ENCODE measurements at regions not wholly inside any gene's neighbourhood (a gene's known extent, or its start where the extent isn't known, plus 50 kb on each side); places are given as distances from the start of the nearest gene placed in this dataset.

- Histone ChIP-seq H4K20me1 (replicated peaks in 1 of 2; ENCODE audit: control insufficient read depth in 1 of 2, insufficient read depth in 2 of 2, low read length in 2 of 2) (no peaks in the 10 kb centered on the region), H3K79me1 (ENCODE audit: low read depth, low read length) (no peaks in the 10 kb centered on the region), H2BK120ac (replicated peaks; ENCODE audit: low read depth, low read length) (no peak overlapping the region), H2AK5ac (ENCODE audit: low read depth, low read length) (no peak overlapping the region), H2BK15ac (ENCODE audit: low read length) (no peak overlapping the region), H3K23me2 (ENCODE audit: low read depth, low read length) (no peaks in the 10 kb centered on the region), H3K4me1 (replicated peaks in 1 of 4; ENCODE audit: control insufficient read depth in 3 of 4, insufficient read depth in 4 of 4, low read length in 3 of 4) (no peaks in the 10 kb centered on the region), H2AFZ (ENCODE audit: low read length) (no peak overlapping the region), H3K4me2 (ENCODE audit: insufficient read depth in 1 of 2, low read depth in 2 of 2, low read length in 2 of 2) (no peak overlapping the region), H3K27me3 (replicated peaks in 1 of 4; ENCODE audit: control insufficient read depth in 3 of 4, extremely low read depth in 1 of 4, insufficient read depth in 3 of 4, low read length in 3 of 4) (no peaks in the 10 kb centered on the region), H4K91ac (replicated peaks; ENCODE audit: insufficient read length, low read length) (no peak overlapping the region), H3K27ac (ENCODE audit: low read depth, low read length) (no peak overlapping the region), H2BK20ac (ENCODE audit: low read length) (no peak overlapping the region), H3K79me2 (ENCODE audit: control insufficient read depth in 1 of 2, insufficient read depth in 2 of 2, low read length in 2 of 2) (no peaks in the 10 kb centered on the region), H2BK12ac (ENCODE audit: low read depth, low read length) (no peak overlapping the region), H3K23ac (ENCODE audit: insufficient read length) (no peak overlapping the region), H3K18ac (ENCODE audit: extremely low read depth, low read length) (no peak overlapping the region), H3K56ac (replicated peaks; ENCODE audit: insufficient read length, low read depth, low read length) (no peak overlapping the region), H3K9me3 (ENCODE audit: insufficient read depth in 2 of 2, low read depth in 1 of 2, low read length in 1 of 2) (no peaks in the 10 kb centered on the region), H3K9ac (replicated peaks in 1 of 4; ENCODE audit: extremely low read depth in 1 of 4, low read depth in 3 of 4, low read length in 3 of 4) (no peak overlapping the region), H4K8ac (ENCODE audit: extremely low read depth, insufficient read depth, low read length) (no peak overlapping the region), H2BK5ac (ENCODE audit: low read depth, low read length) (no peak overlapping the region), H3K4ac (replicated peaks; ENCODE audit: insufficient read length, low read depth, low read length) (no peak overlapping the region), H3K14ac (ENCODE audit: insufficient read length) (no peak overlapping the region), H3K4me3 (ENCODE audit: extremely low read depth in 1 of 4, insufficient read depth in 2 of 4, low read depth in 3 of 4, low read length in 4 of 4) (no peak overlapping the region), H4K5ac (ENCODE audit: insufficient read length, low read depth, low read length) (no peak overlapping the region), H3K36me3 (ENCODE audit: control insufficient read depth in 2 of 4, insufficient read depth in 4 of 4, low read length in 3 of 4) (no peaks in the 10 kb centered on the region)
- 100% methylated on average over 1 of the region's 1 CpG; no CpG with 5 or more reads in 1 of the 2 experiments for WGBS, 2 experiments (ENCODE audit: extremely low coverage in 1 of 2, insufficient coverage in 1 of 2, insufficient read length in 1 of 2, insufficient replicate concordance in 2 of 2, low coverage in 1 of 2, low lambda C conversion rate in 2 of 2, missing lambda C conversion rate in 1 of 2)
- DNase-seq (ENCODE audit: low read depth in 1 of 2, low spot score in 2 of 2) = no peak
- TF ChIP-seq HDAC6 (IDR thresholded peaks at IDR 0.05; ENCODE audit: low read depth, low read length) (no peak), SP1 (IDR thresholded peaks at IDR 0.05; ENCODE audit: low read depth, low read length) (no peak), JUN (IDR thresholded peaks at IDR 0.05; ENCODE audit: low read depth, low read length) (no peak), TCF12 (IDR thresholded peaks at IDR 0.05; ENCODE audit: low read depth, low read length) (no peak), CHD2 (IDR thresholded peaks at IDR 0.05; ENCODE audit: low read length) (no peak)
- ChIA-PET CTCF (ENCODE audit: partially characterized antibody) (no interaction called here), POLR2A (ENCODE audit: partially characterized antibody) (no interaction called here)
- no peak for FAIRE-seq
These were observed 1395.0 kb upstream of the ADGRL3 start for GRCh38 chr4:59805176-59805575.
